Naive thymus-derived CD4-positive, alpha-beta T cell (primary cell): ENCODE measurements at regions not wholly inside any gene's neighbourhood (a gene's known extent, or its start where the extent isn't known, plus 50 kb on each side); places are given as distances from the start of the nearest gene placed in this dataset.

ENCODE experiments used
- ATAC-seq: fragments of 150-1000 bp; cut with Tn5 transposase; 2 replicates; pipeline ENCODE4 v1.10.0; 2021; ENCODE audit warnings: mild to moderate bottlenecking, moderate library complexity
- CTCF ChIA-PET: fragments of 350-600 bp; sonication (Branson Sonifier 250); formaldehyde crosslinking; loops from one replicate; lab custom pipeline; 2021; ENCODE audit warnings: antibody characterized with exemption; lab: Charles Lee
- POLR2A ChIA-PET: fragments of 350-600 bp; sonication (Branson Sonifier 250); formaldehyde crosslinking; loops from one replicate; lab custom pipeline; 2021; ENCODE audit warnings: antibody characterized with exemption, inconsistent platforms; lab: Charles Lee
- DNase-seq, 9 donors: peaks; one replicate each; pipeline versions ENCODE4 v3.0.0 to v3.0.0-alpha.2; 2020 to 2022; ENCODE audit warnings: mixed read lengths in 1 of 9
- H3K27ac ChIP-seq: one replicate; pipeline ENCODE4 v1.7.0; 2013; ENCODE audit warnings: mild to moderate bottlenecking, low read depth, low read length, moderate library complexity
- H3K27me3 ChIP-seq, 2 donors: one replicate each; pipeline ENCODE4 v1.7.0; 2013; ENCODE audit warnings: low read length in 2 of 2, mild to moderate bottlenecking in 2 of 2, moderate library complexity in 2 of 2; ENCODE audit not compliant: control insufficient read depth in 2 of 2, insufficient read depth in 2 of 2
- H3K36me3 ChIP-seq, 3 experiments: 1 replicate in 2 of 3; 2 replicates in 1 of 3; pipeline ENCODE4 v1.7.0; 2013; ENCODE audit warnings: low read length in 3 of 3, mild to moderate bottlenecking in 3 of 3, moderate library complexity in 1 of 3; ENCODE audit not compliant: insufficient read depth in 3 of 3, control insufficient read depth in 2 of 3
- H3K4me1 ChIP-seq, 2 donors: one replicate each; pipeline ENCODE4 v1.7.0; 2013; ENCODE audit warnings: low read length in 2 of 2, mild to moderate bottlenecking in 2 of 2, moderate library complexity in 1 of 2; ENCODE audit not compliant: control insufficient read depth in 2 of 2, insufficient read depth in 2 of 2
- H3K4me3 ChIP-seq: 2 replicates; pipeline ENCODE4 v1.7.0; 2013; ENCODE audit warnings: mild to moderate bottlenecking, low read length
- H3K9me3 ChIP-seq, 3 experiments: 1 replicate in 2 of 3; 2 replicates in 1 of 3; pipeline ENCODE4 v1.7.0; 2013; ENCODE audit warnings: low read length in 3 of 3; ENCODE audit not compliant: control insufficient read depth in 2 of 3
- H3K27ac Mint-ChIP-seq, 9 donors: one replicate each; pipeline ENCODE4 v1.8.0; 2020 to 2022; ENCODE audit warnings: mixed read lengths in 9 of 9, mild to moderate bottlenecking in 8 of 9, moderate library complexity in 5 of 9, inconsistent platforms in 2 of 9
- H3K27me3 Mint-ChIP-seq, 5 donors: one replicate each; pipeline ENCODE4 v1.8.0; 2021 to 2022; ENCODE audit warnings: mixed read lengths in 5 of 5, mild to moderate bottlenecking in 1 of 5
- H3K36me3 Mint-ChIP-seq, 5 donors: one replicate each; pipeline ENCODE4 v1.8.0; 2020 to 2022; ENCODE audit warnings: mixed read lengths in 5 of 5, mild to moderate bottlenecking in 3 of 5, inconsistent platforms in 1 of 5
- H3K4me1 Mint-ChIP-seq, 7 donors: one replicate each; pipeline ENCODE4 v1.8.0; 2020 to 2022; ENCODE audit warnings: mixed read lengths in 7 of 7, mild to moderate bottlenecking in 3 of 7, inconsistent platforms in 1 of 7
- H3K4me3 Mint-ChIP-seq, 10 donors: one replicate each; pipeline ENCODE4 v1.8.0; 2020 to 2022; ENCODE audit warnings: mild to moderate bottlenecking in 10 of 10, mixed read lengths in 10 of 10, moderate library complexity in 6 of 10, inconsistent platforms in 2 of 10
- H3K9me3 Mint-ChIP-seq, 11 donors: one replicate each; pipeline ENCODE4 v1.8.0; 2020 to 2022; ENCODE audit warnings: mixed read lengths in 11 of 11, mild to moderate bottlenecking in 4 of 11, inconsistent platforms in 1 of 11, moderate library complexity in 1 of 11
- intact Hi-C, 2 donors: fragments of 100-400 bp; cut with micrococcal nuclease; formaldehyde crosslinking; loops; one replicate each; pipeline ENCODE4 v1.15.1; 2023

DNA sequence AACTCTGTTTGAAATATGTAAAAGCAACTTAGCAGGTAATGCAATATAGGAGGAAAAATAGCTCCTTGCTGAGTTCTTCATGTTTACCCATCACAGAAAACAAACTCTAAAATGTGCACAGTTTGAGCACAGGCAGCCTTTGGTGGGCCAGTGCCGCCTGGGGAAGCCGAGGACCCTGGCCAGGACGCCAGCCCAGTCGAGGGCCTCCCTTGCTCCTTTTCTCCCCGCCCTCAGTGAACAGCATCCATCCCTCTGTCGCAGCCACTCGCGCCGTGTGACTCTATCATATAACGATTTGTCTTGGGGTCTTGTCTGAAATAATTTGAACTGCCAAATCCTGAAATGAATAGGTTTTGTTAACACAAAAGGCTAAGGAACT lies 286.7 kb upstream of the IRX4 start:
- H3K27ac Mint-ChIP-seq: no peak overlapping the region
- ATAC-seq (no peak), DNase-seq (no peak)
- H3K27me3 Mint-ChIP-seq: peaks cover 5 to 65% (median 8%) of the 10 kb centered on the region in 5 donors
- CTCF ChIA-PET: no interaction called here
- H3K4me1 ChIP-seq: no peaks in the 10 kb centered on the region
- H3K27ac ChIP-seq: no peak overlapping the region
- H3K27me3 ChIP-seq: no peaks in the 10 kb centered on the region
- POLR2A ChIA-PET: no interaction called here
- intact Hi-C loops: no loop called here
- H3K9me3 Mint-ChIP-seq: no peaks in the 10 kb centered on the region
- H3K36me3 ChIP-seq: no peaks in the 10 kb centered on the region
- no peak overlapping the region for H3K4me3 Mint-ChIP-seq
- no peaks in the 10 kb centered on the region for H3K4me1 Mint-ChIP-seq
- H3K9me3 ChIP-seq: no peaks in the 10 kb centered on the region
- H3K4me3 ChIP-seq: no peak overlapping the region
- H3K36me3 Mint-ChIP-seq: no peaks in the 10 kb centered on the region

- H3K27me3 Mint-ChIP-seq: peaks cover 4 to 70% (median 10%) of the 10 kb centered on the region in 5 donors
- no peak overlapping the region for H3K4me3 ChIP-seq
- no peaks in the 10 kb centered on the region for H3K4me1 ChIP-seq
- H3K27ac ChIP-seq: no peak overlapping the region
- no peaks in the 10 kb centered on the region for H3K27me3 ChIP-seq
- intact Hi-C loops: no loop called here
- POLR2A ChIA-PET: no interaction called here
- no peaks in the 10 kb centered on the region for H3K36me3 Mint-ChIP-seq
- DNase-seq (no peak), ATAC-seq (no peak)
- H3K27ac Mint-ChIP-seq: no peak overlapping the region
- no peaks in the 10 kb centered on the region for H3K9me3 Mint-ChIP-seq
- no peaks in the 10 kb centered on the region for H3K4me1 Mint-ChIP-seq
- CTCF ChIA-PET: no interaction called here
- no peaks in the 10 kb centered on the region for H3K36me3 ChIP-seq
- H3K4me3 Mint-ChIP-seq: no peak overlapping the region
- no peaks in the 10 kb centered on the region for H3K9me3 ChIP-seq
Observed at GRCh38 chr5:2168601-2169429, 286.1 kb upstream of the IRX4 start.

DNA sequence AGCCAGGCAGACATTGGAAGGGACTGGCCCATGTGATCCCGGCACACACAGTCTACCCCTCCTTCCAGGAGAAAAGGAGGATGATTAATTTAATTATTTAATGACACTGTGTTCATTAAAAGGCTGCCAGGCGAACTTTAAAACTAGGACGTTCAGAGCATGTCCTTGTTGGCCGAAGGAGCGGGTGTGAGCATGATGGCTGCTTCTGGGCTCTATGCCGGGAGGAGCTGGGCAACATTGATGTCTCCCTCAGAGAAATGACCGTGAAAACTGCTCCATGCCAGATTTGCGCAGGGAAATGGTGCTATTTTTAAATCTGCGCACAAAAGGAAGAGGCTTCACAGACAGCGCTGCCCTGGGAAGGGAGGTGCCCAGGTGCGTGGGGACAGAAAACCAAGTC lies 284.9 kb upstream of the IRX4 start:
- no peak overlapping the region for H3K4me3 Mint-ChIP-seq
- H3K27ac Mint-ChIP-seq: no peak overlapping the region
- POLR2A ChIA-PET: no interaction called here

DNA sequence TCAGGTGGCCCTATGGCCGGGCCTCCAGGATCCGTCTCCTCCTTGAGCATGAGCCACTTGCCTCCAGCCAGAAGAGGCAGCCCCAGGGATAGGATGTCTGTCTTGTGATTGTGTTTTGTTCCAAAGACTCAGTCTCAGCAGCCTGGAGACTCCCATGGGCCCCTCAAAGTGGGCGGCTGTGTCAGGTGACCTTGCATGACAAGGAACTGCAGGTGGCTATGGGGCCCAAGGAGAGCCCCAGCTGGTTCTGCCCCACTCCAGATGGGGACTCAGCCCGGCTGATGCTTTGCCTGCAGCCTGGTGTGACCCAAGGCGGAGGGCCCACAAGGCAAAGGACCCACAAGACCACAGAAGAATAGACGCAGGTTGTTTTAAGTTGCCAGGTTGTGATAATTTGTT lies 284.3 kb upstream of the IRX4 start:
- Mint-ChIP-seq H3K36me3 (no peaks in the 10 kb centered on the region), H3K4me3 (no peak overlapping the region), H3K9me3 (no peaks in the 10 kb centered on the region), H3K27ac (no peak overlapping the region), H3K27me3 (peaks cover 0 to 55% (median 6%) of the 10 kb centered on the region in 5 donors), H3K4me1 (no peaks in the 10 kb centered on the region)
- CTCF ChIA-PET: no interaction called here
- Histone ChIP-seq H3K27ac (no peak overlapping the region), H3K36me3 (no peaks in the 10 kb centered on the region), H3K27me3 (no peaks in the 10 kb centered on the region), H3K4me3 (no peak overlapping the region), H3K9me3 (no peaks in the 10 kb centered on the region), H3K4me1 (no peaks in the 10 kb centered on the region)
- no peak for ATAC-seq
- intact Hi-C loops: no loop called here
- POLR2A ChIA-PET: no interaction called here
- no peak for DNase-seq

More for the DNA sequence above, 284.9 kb upstream of the IRX4 start:
- Mint-ChIP-seq H3K27me3 (peaks cover 0 to 61% (median 6%) of the 10 kb centered on the region in 5 donors), H3K4me1 (no peaks in the 10 kb centered on the region), H3K9me3 (no peaks in the 10 kb centered on the region), H3K36me3 (no peaks in the 10 kb centered on the region)
- no peaks in the 10 kb centered on the region for H3K36me3 ChIP-seq
- H3K4me1 ChIP-seq: no peaks in the 10 kb centered on the region
- no peaks in the 10 kb centered on the region for H3K9me3 ChIP-seq
- no peaks in the 10 kb centered on the region for H3K27me3 ChIP-seq
- CTCF ChIA-PET: no interaction called here
- intact Hi-C loops: no loop called here
- H3K27ac ChIP-seq: no peak overlapping the region
- ATAC-seq (no peak), DNase-seq (no peak)
- H3K4me3 ChIP-seq: no peak overlapping the region

- Histone ChIP-seq H3K4me3 (no peak overlapping the region), H3K27ac (no peak overlapping the region), H3K4me1 (no peaks in the 10 kb centered on the region), H3K36me3 (no peaks in the 10 kb centered on the region), H3K27me3 (no peaks in the 10 kb centered on the region), H3K9me3 (no peaks in the 10 kb centered on the region)
- no peak for ATAC-seq
- intact Hi-C loops: no loop called here
- no peaks in the 10 kb centered on the region for H3K36me3 Mint-ChIP-seq
- peaks cover 0 to 2% (median 0%) of the 10 kb centered on the region in 11 donors for H3K9me3 Mint-ChIP-seq
- no peak for DNase-seq
- ChIA-PET CTCF (no interaction called here), POLR2A (no interaction called here)
- no peaks in the 10 kb centered on the region for H3K4me1 Mint-ChIP-seq
- no peak overlapping the region for H3K27ac Mint-ChIP-seq
- H3K4me3 Mint-ChIP-seq: no peak overlapping the region
- peaks cover 0 to 52% (median 6%) of the 10 kb centered on the region in 5 donors for H3K27me3 Mint-ChIP-seq
Observed at GRCh38 chr5:2166306-2166978, 283.7 kb upstream of the IRX4 start.

DNA sequence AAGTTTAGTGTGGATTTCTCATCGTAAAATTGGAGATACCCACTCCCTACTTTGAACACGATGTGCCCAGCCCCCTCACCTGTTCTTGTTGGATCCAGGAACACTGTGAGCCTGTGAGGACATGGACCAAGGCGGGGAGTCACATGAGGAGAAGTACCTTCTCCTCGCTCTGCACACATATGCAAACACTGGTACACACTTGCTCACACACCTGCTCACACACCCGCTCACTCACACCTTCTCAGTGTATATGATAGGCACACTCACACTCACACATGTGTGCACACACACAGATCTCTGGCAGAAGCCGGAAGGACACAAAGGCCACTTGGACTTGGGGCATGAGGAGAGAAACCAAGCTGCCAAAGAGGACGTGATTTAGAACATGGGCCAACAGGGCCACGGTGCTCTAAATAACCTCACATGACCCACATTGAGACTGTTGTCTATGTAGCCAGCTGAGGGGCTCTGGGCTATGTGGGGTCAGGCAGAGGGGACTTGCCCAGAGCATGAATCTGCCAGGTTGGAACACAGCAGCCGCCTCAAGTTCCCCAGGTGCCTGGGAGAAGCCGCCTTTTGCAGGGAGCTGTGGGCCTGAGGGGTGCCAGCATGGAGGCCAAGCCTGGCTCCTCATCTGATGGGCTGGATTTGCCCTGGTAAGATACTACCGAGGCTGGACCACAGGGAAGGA lies 283.0 kb upstream of the IRX4 start:
- ChIA-PET CTCF (no interaction called here), POLR2A (no interaction called here)
- H3K27me3 Mint-ChIP-seq: peaks cover 0 to 51% (median 6%) of the 10 kb centered on the region in 5 donors
- H3K27ac Mint-ChIP-seq: no peak overlapping the region
- DNase-seq: no peak
- H3K4me1 Mint-ChIP-seq: no peaks in the 10 kb centered on the region
- no peaks in the 10 kb centered on the region for H3K27me3 ChIP-seq
- H3K4me3 ChIP-seq: no peak overlapping the region
- H3K4me3 Mint-ChIP-seq: no peak overlapping the region
- no peaks in the 10 kb centered on the region for H3K9me3 ChIP-seq
- H3K27ac ChIP-seq: no peak overlapping the region
- intact Hi-C loops: no loop called here
- H3K36me3 Mint-ChIP-seq: no peaks in the 10 kb centered on the region
- no peaks in the 10 kb centered on the region for H3K4me1 ChIP-seq
- no peaks in the 10 kb centered on the region for H3K36me3 ChIP-seq
- H3K9me3 Mint-ChIP-seq: peaks cover 0 to 3% (median 0%) of the 10 kb centered on the region in 11 donors
- no peak for ATAC-seq
